Activated T-cell treated with anti-CD3 and anti-CD28 coated beads, Interleukin-2, amount 50 U/mL, for 48 hours (primary cell): ENCODE measurements at regions not wholly inside any gene's neighbourhood (a gene's known extent, or its start where the extent isn't known, plus 50 kb on each side); places are given as distances from the start of the nearest gene placed in this dataset.
"Not testable (repeated sequence)": the region's sequence is repeated elsewhere in the genome, so short reads cannot be mapped to it uniquely, and the experiment has no call there.

Source experiments
- DNase-seq, 2 experiments: peaks; one replicate each; pipeline ENCODE4 v3.0.0-alpha.2; 2020

GRCh38 chr9:67418496-67419079, 426.2 kb upstream of the SPATA31A3 start:
- DNase-seq: not testable (repeated sequence)

- not testable (repeated sequence) for DNase-seq
Measured at GRCh38 chr9:67417341-67417983, 425.1 kb upstream of the SPATA31A3 start.

- DNase-seq: not testable (repeated sequence)
Measured at GRCh38 chr9:67416639-67417038, 424.3 kb upstream of the SPATA31A3 start.

GRCh38 chr9:67410606-67411220, 418.4 kb upstream of the SPATA31A3 start:
- DNase-seq: not testable (repeated sequence)

GRCh38 chr9:67403739-67404138, 411.4 kb upstream of the SPATA31A3 start:
- DNase-seq: not testable (repeated sequence)

GRCh38 chr9:67397731-67398130, 405.4 kb upstream of the SPATA31A3 start:
- not testable (repeated sequence) for DNase-seq

- not testable (repeated sequence) for DNase-seq
Measured at GRCh38 chr9:67394782-67395181, 402.4 kb upstream of the SPATA31A3 start.

- not testable (repeated sequence) for DNase-seq
Measured at GRCh38 chr9:67394038-67394437, 401.7 kb upstream of the SPATA31A3 start.

- not testable (repeated sequence) for DNase-seq
Measured at GRCh38 chr9:67369664-67370063, 377.3 kb upstream of the SPATA31A3 start.

- not testable (repeated sequence) for DNase-seq
Measured at GRCh38 chr9:67362325-67362724, 370.0 kb upstream of the SPATA31A3 start.

- DNase-seq: not testable (repeated sequence)
Measured at GRCh38 chr9:67353961-67354360, 361.6 kb upstream of the SPATA31A3 start.

- not testable (repeated sequence) for DNase-seq
Measured at GRCh38 chr9:67349424-67349759, 357.0 kb upstream of the SPATA31A3 start.

- not testable (repeated sequence) for DNase-seq
Measured at GRCh38 chr9:67348562-67349423, 356.4 kb upstream of the SPATA31A3 start.

- not testable (repeated sequence) for DNase-seq
Measured at GRCh38 chr9:67348094-67348493, 355.7 kb upstream of the SPATA31A3 start.

GRCh38 chr9:67339216-67339615, 346.9 kb upstream of the SPATA31A3 start:
- not testable (repeated sequence) for DNase-seq

GRCh38 chr9:67338201-67338600, 345.9 kb upstream of the SPATA31A3 start:
- not testable (repeated sequence) for DNase-seq

GRCh38 chr9:67334727-67335572, 342.6 kb upstream of the SPATA31A3 start:
- DNase-seq: not testable (repeated sequence)

- not testable (repeated sequence) for DNase-seq
Measured at GRCh38 chr9:67331634-67332033, 339.3 kb upstream of the SPATA31A3 start.

GRCh38 chr9:67313409-67313808, 321.1 kb upstream of the SPATA31A3 start:
- not testable (repeated sequence) for DNase-seq

- DNase-seq: not testable (repeated sequence)
Measured at GRCh38 chr9:67312504-67312903, 320.2 kb upstream of the SPATA31A3 start.

GRCh38 chr9:67307109-67307508, 314.8 kb upstream of the SPATA31A3 start:
- not testable (repeated sequence) for DNase-seq

- not testable (repeated sequence) for DNase-seq
Measured at GRCh38 chr9:67288797-67289196, 296.4 kb upstream of the SPATA31A3 start.
